Endothelial cell of umbilical vein (primary cell): ENCODE measurements at regions not wholly inside any gene's neighbourhood (a gene's known extent, or its start where the extent isn't known, plus 50 kb on each side); places are given as distances from the start of the nearest gene placed in this dataset.

Source experiments
- BruUV-seq: library from RNA; stranded (reverse); fragments of 400-500 nt; replicated peaks from 2 replicates; lab custom pipeline; 2021; lab: Mats Ljungman, UMichigan
- CTCF ChIA-PET: fragments of 300-600, 350-600 bp; sonication (Branson Sonifier 250); formaldehyde crosslinking; loops from one replicate; lab custom pipeline; 2021; ENCODE audit warnings: antibody characterized with exemption, inconsistent platforms; lab: Charles Lee
- POLR2A ChIA-PET: fragments of 300-600, 350-600 bp; sonication (Branson Sonifier 250); formaldehyde crosslinking; loops from one replicate; lab custom pipeline; 2021; ENCODE audit warnings: antibody characterized with exemption, inconsistent platforms; lab: Charles Lee
- DNase-seq: peaks from one replicate; pipeline ENCODE4 v3.0.0-alpha.2; 2011; ENCODE audit warnings: low read depth, low spot score
- FAIRE-seq: peaks from 2 replicates; lab custom pipeline; 2011; peaks lifted over from hg19 to GRCh38; lab: Jason Lieb, UNC
- H2AFZ ChIP-seq: 2 replicates; pipeline ENCODE4 v1.6.0; 2012; ENCODE audit warnings: low read depth, low read length, control low read depth, inconsistent platforms
- H3K27ac ChIP-seq: 2 replicates; pipeline ENCODE4 v1.5.1; 2011; ENCODE audit warnings: low read depth, mild to moderate bottlenecking, control low read depth, low read length, moderate library complexity; ENCODE audit not compliant: insufficient read depth
- H3K27me3 ChIP-seq, 2 experiments: 2 replicates each; pipeline versions ENCODE4 v1.6.0 to v1.6.1; 2011; ENCODE audit warnings: low read length in 2 of 2, mixed read lengths in 1 of 2; ENCODE audit not compliant: control insufficient read depth in 2 of 2, insufficient read depth in 2 of 2
- H3K36me3 ChIP-seq, 2 experiments: 2 replicates in 1 of 2; 3 replicates in 1 of 2; pipeline ENCODE4 v1.5.1; 2011; ENCODE audit warnings: low read length in 2 of 2, mild to moderate bottlenecking in 1 of 2, moderate library complexity in 1 of 2; ENCODE audit not compliant: control insufficient read depth in 2 of 2, insufficient read depth in 2 of 2; ENCODE audit errors: extremely low read depth in 1 of 2
- H3K4me1 ChIP-seq: 3 replicates; pipeline ENCODE4 v1.5.1; 2011; ENCODE audit warnings: mild to moderate bottlenecking, low read length; ENCODE audit not compliant: control insufficient read depth, insufficient read depth; ENCODE audit errors: extremely low read depth
- H3K4me2 ChIP-seq: 2 replicates; pipeline ENCODE4 v1.6.1; 2011; ENCODE audit warnings: low read length, control low read depth, mixed read lengths; ENCODE audit not compliant: insufficient read depth
- H3K4me3 ChIP-seq, 3 experiments: fragments of 200-600 bp in 1 of 3; sonication (generic), shearing (Covaris generic) in 1 of 3; replicated peaks in 1 of 3; 2 replicates each; pipeline ENCODE4 v1.5.1; 2011 to 2016; ENCODE audit warnings: control low read depth in 3 of 3, low read length in 3 of 3, mild to moderate bottlenecking in 2 of 3, inconsistent platforms in 1 of 3, low read depth in 1 of 3, moderate library complexity in 1 of 3; ENCODE audit not compliant: insufficient read depth in 1 of 3
- H3K79me2 ChIP-seq: 2 replicates; pipeline ENCODE4 v1.6.0; 2012; ENCODE audit warnings: low read length, inconsistent platforms; ENCODE audit not compliant: control insufficient read depth, insufficient read depth
- H3K9ac ChIP-seq: replicated peaks from 2 replicates; pipeline ENCODE3; 2011; ENCODE audit warnings: low read length, control low read depth; ENCODE audit not compliant: insufficient read depth; ENCODE audit errors: extremely low read depth
- H3K9me1 ChIP-seq: replicated peaks from 3 replicates; pipeline ENCODE4 v1.6.0; 2011; ENCODE audit warnings: mild to moderate bottlenecking, low read length; ENCODE audit not compliant: control insufficient read depth, insufficient read depth; ENCODE audit errors: extremely low read depth
- H3K9me3 ChIP-seq: replicated peaks from 2 replicates; pipeline ENCODE4 v1.5.1; 2012; ENCODE audit warnings: low read length, inconsistent platforms; ENCODE audit not compliant: control insufficient read depth, insufficient read depth
- H4K20me1 ChIP-seq: replicated peaks from 2 replicates; pipeline ENCODE3; 2011; ENCODE audit warnings: mild to moderate bottlenecking, low read length; ENCODE audit not compliant: control insufficient read depth, insufficient read depth; ENCODE audit errors: extremely low read depth
- CTCF ChIP-seq, 2 donors: IDR thresholded peaks; 1 replicate in 1 of 2; 2 replicates in 1 of 2; pipeline ENCODE4 v1.5.1; 2011; ENCODE audit warnings: low read length in 2 of 2, mild to moderate bottlenecking in 2 of 2, moderate library complexity in 2 of 2, control low read depth in 1 of 2, inconsistent platforms in 1 of 2, low read depth in 1 of 2; ENCODE audit not compliant: insufficient read depth in 1 of 2; ENCODE audit errors: extremely low read depth in 1 of 2
- EZH2 ChIP-seq: IDR thresholded peaks from 2 replicates; pipeline ENCODE4 v1.6.1; 2012; ENCODE audit warnings: borderline replicate concordance, low read depth, mild to moderate bottlenecking, moderate library complexity, low read length, inconsistent platforms; ENCODE audit not compliant: severe bottlenecking
- FOS ChIP-seq: IDR thresholded peaks from 2 replicates; pipeline ENCODE4 v1.6.1; 2011; ENCODE audit warnings: mild to moderate bottlenecking, low read length, moderate library complexity, borderline replicate concordance; ENCODE audit not compliant: insufficient read depth
- GATA2 ChIP-seq: IDR thresholded peaks from 2 replicates; pipeline ENCODE4 v1.7.0; 2011; ENCODE audit warnings: low read depth, mild to moderate bottlenecking, moderate library complexity, mixed read lengths, low read length; ENCODE audit not compliant: insufficient read length, insufficient read depth
- JUN ChIP-seq: IDR thresholded peaks from 2 replicates; pipeline ENCODE4 v1.6.1; 2011; ENCODE audit warnings: borderline replicate concordance, low read depth; ENCODE audit not compliant: insufficient read length, insufficient read depth
- MAX ChIP-seq: IDR thresholded peaks from 2 replicates; pipeline ENCODE4 v1.6.1; 2011; ENCODE audit not compliant: insufficient read depth, insufficient read length
- MYC ChIP-seq: IDR thresholded peaks from one replicate; pipeline ENCODE4 v1.6.1; 2011; ENCODE audit warnings: mild to moderate bottlenecking, low read depth, low read length
- POLR2A ChIP-seq: IDR thresholded peaks from 2 replicates; pipeline ENCODE4 v1.6.1; 2012; ENCODE audit warnings: low read depth, mild to moderate bottlenecking, control low read depth, low read length
- POLR2AphosphoS5 ChIP-seq: IDR thresholded peaks from 2 replicates; pipeline ENCODE4 v1.6.1; 2012; ENCODE audit warnings: low read depth, mild to moderate bottlenecking, control low read depth, low read length, moderate library complexity; ENCODE audit not compliant: insufficient read depth
- dilution Hi-C: fragments of 300-500 bp; cut with MboI; formaldehyde crosslinking; loops from one replicate; pipeline ENCODE4 v1.15.0; 2019; ENCODE audit warnings: low sequenced_read_pairs; ENCODE audit not compliant: extremely low pct_ligation_motif_present
- intact Hi-C: fragments of 100-400 bp; cut with micrococcal nuclease; formaldehyde crosslinking; loops from one replicate; pipeline ENCODE4 v1.10.0; 2022

- H3K27me3 ChIP-seq: no peaks in the 10 kb centered on the region
- CTCF ChIA-PET: no interaction called here
- no peaks in the 10 kb centered on the region for H4K20me1 ChIP-seq
Measured at GRCh38 chr2:6067089-6067488, 374.9 kb downstream of the SOX11 start.

GRCh38 chr2:6067806-6068205, 375.6 kb downstream of the SOX11 start:
- Histone ChIP-seq H3K36me3 (no peaks in the 10 kb centered on the region), H3K9ac (no peak overlapping the region), H3K4me3 (no peak overlapping the region), H3K9me1 (no peaks in the 10 kb centered on the region), H3K27me3 (no peaks in the 10 kb centered on the region), H4K20me1 (no peaks in the 10 kb centered on the region), H3K4me2 (no peak overlapping the region), H3K4me1 (no peaks in the 10 kb centered on the region), H2AFZ (no peak overlapping the region), H3K9me3 (no peaks in the 10 kb centered on the region), H3K27ac (no peak overlapping the region), H3K79me2 (no peaks in the 10 kb centered on the region)
- DNase-seq: no peak
- intact Hi-C loops (no loop called here), dilution Hi-C loops (no loop called here)
- POLR2A ChIA-PET: no interaction called here
- no peak for TF ChIP-seq MAX
- no peak for TF ChIP-seq POLR2A
- TF ChIP-seq GATA2: no peak
- TF ChIP-seq FOS: no peak
- TF ChIP-seq POLR2AphosphoS5: no peak
- no peak for TF ChIP-seq JUN
- no peak for TF ChIP-seq CTCF (IDR thresholded peaks at IDR 0.05; ENCODE audit: extremely low read depth in 1 of 2, insufficient read depth in 1 of 2, low read depth in 1 of 2, low read length in 2 of 2)
- no peak for TF ChIP-seq MYC
- TF ChIP-seq EZH2: no peak
- no TSS peak for BruUV-seq
- CTCF ChIA-PET: no interaction called here
- FAIRE-seq: no peak

More at GRCh38 chr2:6067089-6067488, 374.9 kb downstream of the SOX11 start:
- H3K79me2 ChIP-seq: no peaks in the 10 kb centered on the region
- no peak for FAIRE-seq
- H2AFZ ChIP-seq: no peak overlapping the region
- dilution Hi-C loops: no loop called here
- BruUV-seq: no TSS peak
- H3K9me1 ChIP-seq: no peaks in the 10 kb centered on the region
- H3K4me1 ChIP-seq: no peaks in the 10 kb centered on the region
- H3K9ac ChIP-seq: no peak overlapping the region
- TF ChIP-seq POLR2A (no peak), CTCF (IDR thresholded peaks at IDR 0.05; ENCODE audit: extremely low read depth in 1 of 2, insufficient read depth in 1 of 2, low read depth in 1 of 2, low read length in 2 of 2) (no peak), EZH2 (no peak)
- intact Hi-C loops: no loop called here
- H3K4me3 ChIP-seq: no peak overlapping the region
- H3K4me2 ChIP-seq: no peak overlapping the region
- POLR2A ChIA-PET: no interaction called here
- DNase-seq: no peak
- H3K9me3 ChIP-seq: peaks cover 3% of the 10 kb centered on the region
- H3K27ac ChIP-seq: no peak overlapping the region
- H3K36me3 ChIP-seq: no peaks in the 10 kb centered on the region
